Loucy (cell line): ENCODE measurements at regions not wholly inside any gene's neighbourhood (a gene's known extent, or its start where the extent isn't known, plus 50 kb on each side); places are given as distances from the start of the nearest gene placed in this dataset.

Experiments
- H2AFZ ChIP-seq: fragments of 200-600 bp; sonication (generic); 2 replicates; pipeline ENCODE4 v1.6.0; 2016; ENCODE audit warnings: antibody characterized with exemption, mild to moderate bottlenecking, low read length, moderate library complexity
- H3F3A ChIP-seq: fragments of 200-600 bp; 2 replicates; pipeline ENCODE4 v1.6.0; 2016; ENCODE audit warnings: antibody characterized with exemption, low read depth, mild to moderate bottlenecking
- H3K27me3 ChIP-seq: fragments of 200-600 bp; sonication (generic); 2 replicates; pipeline ENCODE4 v1.6.1; 2014; ENCODE audit warnings: low read length, mild to moderate bottlenecking; ENCODE audit not compliant: insufficient read depth, poor library complexity, severe bottlenecking
- H3K36me3 ChIP-seq: fragments of 200-600 bp; sonication (generic); 2 replicates; pipeline ENCODE4 v1.6.1; 2016; ENCODE audit warnings: low read length; ENCODE audit not compliant: insufficient read depth
- H3K4me1 ChIP-seq: fragments of 200-600 bp; sonication (generic); 2 replicates; pipeline ENCODE4 v1.5.1; 2014; ENCODE audit warnings: low read length, mild to moderate bottlenecking; ENCODE audit not compliant: insufficient read depth, poor library complexity, severe bottlenecking
- H3K4me2 ChIP-seq: fragments of 200-600 bp; sonication (generic); 2 replicates; pipeline ENCODE4 v1.6.0; 2014; ENCODE audit warnings: antibody characterized with exemption, low read length, low read depth, mild to moderate bottlenecking; ENCODE audit not compliant: poor library complexity, severe bottlenecking
- H3K4me3 ChIP-seq: fragments of 200-600 bp; sonication (generic); 2 replicates; pipeline ENCODE4 v1.5.1; 2014; ENCODE audit warnings: low read length, mild to moderate bottlenecking, mixed read lengths; ENCODE audit not compliant: poor library complexity, severe bottlenecking
- H3K79me2 ChIP-seq: fragments of 200-600 bp; sonication (generic); 2 replicates; pipeline ENCODE4 v1.6.1; 2014; ENCODE audit warnings: low read length; ENCODE audit not compliant: insufficient read depth
- H3K9ac ChIP-seq: fragments of 200-600 bp; sonication (generic); 2 replicates; pipeline ENCODE4 v1.6.0; 2014; ENCODE audit warnings: mild to moderate bottlenecking, low read depth, low read length, moderate library complexity; ENCODE audit not compliant: poor library complexity, severe bottlenecking
- H3K9me2 ChIP-seq: fragments of 200-600 bp; sonication (generic); replicated peaks from 2 replicates; pipeline ENCODE4 v1.6.1; 2016; ENCODE audit warnings: low read depth, low read length, mixed read lengths
- H3K9me3 ChIP-seq: fragments of 200-600 bp; sonication (generic); 2 replicates; pipeline ENCODE4 v1.6.1; 2014; ENCODE audit warnings: mild to moderate bottlenecking, antibody characterized with exemption, low read length, low read depth; ENCODE audit not compliant: insufficient read depth
- H4K20me1 ChIP-seq: fragments of 200-600 bp; sonication (generic); 2 replicates; pipeline ENCODE4 v1.6.0; 2014; ENCODE audit warnings: antibody characterized with exemption, low read length, mild to moderate bottlenecking; ENCODE audit not compliant: insufficient read depth, poor library complexity, severe bottlenecking
- CTCF ChIP-seq: fragments of 200-600 bp; sonication (generic); conservative IDR thresholded peaks from 2 replicates; pipeline ENCODE4 v1.5.1; 2014; ENCODE audit warnings: mild to moderate bottlenecking, antibody characterized with exemption, low read length
- EZH2phosphoT487 ChIP-seq: fragments of 200-600 bp; IDR thresholded peaks from 2 replicates; pipeline ENCODE4 v1.6.1; 2018; ENCODE audit warnings: antibody characterized with exemption, mild to moderate bottlenecking, moderate library complexity, borderline replicate concordance

DNA sequence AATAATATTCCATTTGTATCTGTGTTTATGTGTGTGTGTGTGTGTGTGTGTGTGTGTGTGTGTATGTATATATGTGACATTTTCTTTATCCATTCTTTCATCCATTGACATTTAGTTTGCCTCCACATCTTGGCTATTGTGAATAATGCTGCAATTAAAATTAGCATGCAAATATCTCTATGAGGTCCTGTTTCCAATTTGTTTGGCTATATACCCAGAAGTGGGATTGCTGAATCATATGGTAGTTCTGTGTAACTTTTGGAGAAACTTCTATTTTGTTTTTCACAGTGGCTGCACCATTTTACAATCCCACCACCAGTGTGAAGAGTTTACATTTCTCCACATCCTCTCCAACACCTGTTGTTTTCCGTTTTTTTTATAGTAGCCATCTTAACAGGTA is 53.1 kb downstream of the CH25H start:
- H4K20me1 ChIP-seq, result no peaks in the 10 kb centered on the region

GRCh38 chr10:89153116-89153515 is 54.0 kb downstream of the CH25H start:
- Histone ChIP-seq H3F3A (no peaks in the 10 kb centered on the region), H3K36me3 (no peaks in the 10 kb centered on the region), H3K9me2 (no peaks in the 10 kb centered on the region), H4K20me1 (no peaks in the 10 kb centered on the region), H2AFZ (no peak overlapping the region), H3K4me1 (no peaks in the 10 kb centered on the region), H3K9me3 (no peaks in the 10 kb centered on the region), H3K79me2 (no peaks in the 10 kb centered on the region), H3K27me3 (no peaks in the 10 kb centered on the region), H3K4me2 (no peak overlapping the region), H3K4me3 (no peak overlapping the region), H3K9ac (no peak overlapping the region)
- no peak for TF ChIP-seq EZH2phosphoT487
- no peak for TF ChIP-seq CTCF

More for the DNA sequence above, 53.1 kb downstream of the CH25H start:
- peaks cover 3% of the 10 kb centered on the region for H3K4me1 ChIP-seq
- H3K36me3 ChIP-seq, result no peaks in the 10 kb centered on the region
- H3K79me2 ChIP-seq, result no peaks in the 10 kb centered on the region
- H3K4me2 ChIP-seq, result no peak overlapping the region
- no peak overlapping the region for H3K9ac ChIP-seq
- H2AFZ ChIP-seq, result no peak overlapping the region
- no peak for TF ChIP-seq CTCF
- no peaks in the 10 kb centered on the region for H3K9me3 ChIP-seq
- no peaks in the 10 kb centered on the region for H3F3A ChIP-seq
- no peak overlapping the region for H3K4me3 ChIP-seq
- H3K9me2 ChIP-seq, result no peaks in the 10 kb centered on the region
- H3K27me3 ChIP-seq, result no peaks in the 10 kb centered on the region

- Histone ChIP-seq H2AFZ (no peak overlapping the region), H3K4me3 (no peak overlapping the region), H3K27me3 (no peaks in the 10 kb centered on the region), H4K20me1 (no peaks in the 10 kb centered on the region), H3K79me2 (no peaks in the 10 kb centered on the region), H3K4me2 (no peak overlapping the region), H3F3A (no peaks in the 10 kb centered on the region), H3K9ac (no peak overlapping the region), H3K4me1 (no peaks in the 10 kb centered on the region), H3K9me2 (no peaks in the 10 kb centered on the region), H3K36me3 (no peaks in the 10 kb centered on the region), H3K9me3 (no peaks in the 10 kb centered on the region)
- TF ChIP-seq EZH2phosphoT487 (no peak), CTCF (no peak)
Observed at GRCh38 chr10:89151857-89152256, 55.3 kb downstream of the CH25H start.
